SU-DHL-6 (cell line): ENCODE measurements at regions not wholly inside any gene's neighbourhood (a gene's known extent, or its start where the extent isn't known, plus 50 kb on each side); places are given as distances from the start of the nearest gene placed in this dataset.

Source experiments
- H2AFZ ChIP-seq: fragments of 200-600 bp; sonication (generic); 2 replicates; pipeline ENCODE4 v1.6.1; 2014; ENCODE audit warnings: low read depth, mild to moderate bottlenecking, moderate library complexity, mixed read lengths, antibody characterized with exemption, low read length; ENCODE audit not compliant: severe bottlenecking
- H3F3A ChIP-seq: fragments of 200-600 bp; shearing (Covaris generic); 2 replicates; pipeline ENCODE4 v1.6.0; 2016; ENCODE audit warnings: antibody characterized with exemption, mild to moderate bottlenecking; ENCODE audit not compliant: insufficient read depth
- H3K27ac ChIP-seq: fragments of 200-600 bp; sonication (generic); 2 replicates; pipeline ENCODE4 v1.5.1; 2016; ENCODE audit warnings: low read depth, mild to moderate bottlenecking, low read length, moderate library complexity, mixed read lengths
- H3K27me3 ChIP-seq: fragments of 200-600 bp; sonication (generic), shearing (Covaris generic); 2 replicates; pipeline ENCODE4 v1.6.0; 2014; ENCODE audit warnings: mild to moderate bottlenecking, low read length
- H3K36me3 ChIP-seq: fragments of 200-600 bp; sonication (generic); 2 replicates; pipeline ENCODE4 v1.6.1; 2014; ENCODE audit warnings: mild to moderate bottlenecking, low read length, mixed read lengths
- H3K4me2 ChIP-seq: fragments of 300-600, 200-600 bp; shearing (Covaris generic), sonication (generic); 2 replicates; pipeline ENCODE4 v1.6.0; 2014; ENCODE audit warnings: low read length, low read depth, mild to moderate bottlenecking; ENCODE audit not compliant: poor library complexity, severe bottlenecking
- H3K4me3 ChIP-seq: fragments of 200-600 bp; sonication (generic); 2 replicates; pipeline ENCODE4 v1.5.1; 2014; ENCODE audit warnings: antibody characterized with exemption, low read length, mild to moderate bottlenecking, mixed read lengths; ENCODE audit not compliant: insufficient read depth, poor library complexity, severe bottlenecking
- H3K79me2 ChIP-seq: fragments of 200-600 bp; sonication (generic); 2 replicates; pipeline ENCODE4 v1.6.1; 2014; ENCODE audit warnings: mild to moderate bottlenecking, low read length, moderate library complexity; ENCODE audit not compliant: insufficient read depth
- H3K9ac ChIP-seq: fragments of 200-600 bp; sonication (generic); 2 replicates; pipeline ENCODE4 v1.7.0; 2014; ENCODE audit warnings: mild to moderate bottlenecking, low read length
- H3K9me2 ChIP-seq: fragments of 200-600 bp; sonication (generic); replicated peaks from 2 replicates; pipeline ENCODE4 v1.6.1; 2014; ENCODE audit warnings: low read length; ENCODE audit not compliant: insufficient read depth
- H3K9me3 ChIP-seq: fragments of 200-600 bp; sonication (generic); 2 replicates; pipeline ENCODE4 v1.6.1; 2014; ENCODE audit warnings: low read length, mixed read lengths; ENCODE audit not compliant: insufficient read depth
- H4K20me1 ChIP-seq: fragments of 200-600 bp; sonication (generic); 2 replicates; pipeline ENCODE4 v1.6.1; 2014; ENCODE audit warnings: low read depth, mild to moderate bottlenecking, antibody characterized with exemption, low read length, moderate library complexity, mixed read lengths
- CTCF ChIP-seq: fragments of 200-600 bp; sonication (generic); IDR thresholded peaks from one replicate; pipeline ENCODE4 v1.5.1; 2017; ENCODE audit warnings: antibody characterized with exemption, mild to moderate bottlenecking, low read length, moderate library complexity; ENCODE audit not compliant: insufficient read depth, poor library complexity, severe bottlenecking
- EZH2phosphoT487 ChIP-seq: fragments of 200-600 bp; sonication (generic), shearing (Covaris generic); conservative IDR thresholded peaks from 2 replicates; pipeline ENCODE4 v1.6.1; 2018; ENCODE audit warnings: mild to moderate bottlenecking, antibody characterized with exemption, low read length, moderate library complexity, mixed read lengths

GRCh38 chr18:51879329-51879728, 460.7 kb upstream of the DCC start:
- no peak for TF ChIP-seq CTCF
- no peak for TF ChIP-seq EZH2phosphoT487
- H3K79me2 ChIP-seq = no peaks in the 10 kb centered on the region

DNA sequence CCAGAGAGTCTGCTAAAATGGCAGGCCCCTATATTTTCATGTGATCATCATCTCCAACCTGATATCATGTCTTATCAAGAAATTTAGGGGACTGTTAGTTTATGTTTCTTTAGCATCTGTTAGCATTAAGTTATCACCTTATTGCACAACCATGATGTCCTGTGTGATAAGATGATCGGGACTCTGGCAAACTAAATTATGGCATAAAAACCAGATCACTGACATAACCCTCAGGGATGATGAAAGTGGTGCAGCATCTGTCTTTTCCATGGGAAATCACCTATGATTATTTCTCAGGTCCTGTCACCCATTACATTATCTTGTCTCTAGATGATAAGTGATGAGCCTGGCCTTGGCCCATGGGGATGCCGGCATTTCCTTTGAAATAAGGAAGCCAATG, 458.6 kb upstream of the DCC start:
- H3K9me3 ChIP-seq = no peaks in the 10 kb centered on the region
- H2AFZ ChIP-seq = no peak overlapping the region
- H3K79me2 ChIP-seq = no peaks in the 10 kb centered on the region
- no peaks in the 10 kb centered on the region for H3K36me3 ChIP-seq
- H4K20me1 ChIP-seq = no peaks in the 10 kb centered on the region
- no peaks in the 10 kb centered on the region for H3K9me2 ChIP-seq
- TF ChIP-seq CTCF = no peak
- TF ChIP-seq EZH2phosphoT487 = no peak
- no peaks in the 10 kb centered on the region for H3F3A ChIP-seq
- H3K27me3 ChIP-seq = no peaks in the 10 kb centered on the region
- H3K4me2 ChIP-seq = no peak overlapping the region
- no peak overlapping the region for H3K27ac ChIP-seq
- H3K4me3 ChIP-seq = no peak overlapping the region
- H3K9ac ChIP-seq = no peak overlapping the region

More at GRCh38 chr18:51879329-51879728, 460.7 kb upstream of the DCC start:
- Histone ChIP-seq H3K9ac (no peak overlapping the region), H2AFZ (no peak overlapping the region), H3K36me3 (no peaks in the 10 kb centered on the region), H3K4me3 (no peak overlapping the region), H3K4me2 (no peak overlapping the region), H3K27me3 (no peaks in the 10 kb centered on the region), H3K9me2 (no peaks in the 10 kb centered on the region), H4K20me1 (no peaks in the 10 kb centered on the region), H3F3A (no peaks in the 10 kb centered on the region), H3K27ac (no peak overlapping the region), H3K9me3 (no peaks in the 10 kb centered on the region)

DNA sequence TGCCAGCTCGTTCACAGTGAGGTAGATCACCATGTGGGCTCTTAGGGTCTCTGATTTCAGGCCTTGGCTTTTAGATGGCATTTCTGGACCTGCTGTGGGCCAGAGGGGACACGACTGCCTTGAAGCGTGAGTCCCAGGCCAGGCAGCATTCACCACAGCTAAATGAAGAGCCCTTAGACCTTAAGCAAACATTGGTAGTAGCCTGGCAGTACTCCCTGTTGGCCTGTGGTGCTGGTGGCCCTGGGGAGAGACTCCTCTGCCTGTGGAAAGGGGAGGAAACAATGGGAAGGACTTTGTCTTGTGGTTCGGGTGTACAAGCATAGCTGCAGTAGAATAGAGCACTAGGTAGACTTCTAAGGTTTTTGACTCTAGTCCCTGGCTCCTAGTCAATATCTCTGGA, 456.0 kb upstream of the DCC start:
- Histone ChIP-seq H3K9me3 (no peaks in the 10 kb centered on the region), H3K27ac (no peak overlapping the region), H3K4me2 (no peak overlapping the region), H3K27me3 (no peaks in the 10 kb centered on the region), H3K9ac (no peak overlapping the region), H2AFZ (no peak overlapping the region), H3K79me2 (no peaks in the 10 kb centered on the region), H4K20me1 (no peaks in the 10 kb centered on the region), H3K9me2 (no peaks in the 10 kb centered on the region), H3F3A (no peaks in the 10 kb centered on the region), H3K4me3 (no peak overlapping the region), H3K36me3 (no peaks in the 10 kb centered on the region)
- TF ChIP-seq EZH2phosphoT487 (no peak), CTCF (no peak)

DNA sequence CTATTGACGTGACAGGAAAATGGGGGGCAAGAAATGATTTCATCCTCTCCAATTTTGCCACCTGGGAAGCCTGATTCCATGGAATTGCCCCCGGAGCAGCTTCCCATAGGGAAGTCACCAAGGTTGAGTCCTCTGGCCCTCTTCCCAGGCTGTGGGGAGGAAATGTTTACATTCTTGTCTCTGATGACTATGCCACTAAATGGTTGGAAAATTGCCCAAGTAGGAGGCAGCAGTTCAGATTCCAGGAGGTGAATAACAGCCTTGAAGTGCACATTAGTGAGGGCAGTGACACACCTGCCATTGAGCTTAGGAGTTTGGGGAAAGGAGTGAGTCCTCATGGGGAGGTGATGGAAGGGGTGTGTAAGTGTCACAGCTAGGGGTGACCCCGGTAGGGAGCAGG, 449.2 kb upstream of the DCC start:
- no peak overlapping the region for H3K9ac ChIP-seq
- H3K27me3 ChIP-seq = no peaks in the 10 kb centered on the region
- no peaks in the 10 kb centered on the region for H3K9me2 ChIP-seq

More for the DNA sequence above, 449.2 kb upstream of the DCC start:
- H3K79me2 ChIP-seq = no peaks in the 10 kb centered on the region
- no peak for TF ChIP-seq EZH2phosphoT487
- TF ChIP-seq CTCF = no peak
- no peak overlapping the region for H3K4me2 ChIP-seq
- H4K20me1 ChIP-seq = no peaks in the 10 kb centered on the region
- no peaks in the 10 kb centered on the region for H3F3A ChIP-seq
- H2AFZ ChIP-seq = no peak overlapping the region
- H3K36me3 ChIP-seq = no peaks in the 10 kb centered on the region
- H3K27ac ChIP-seq = no peak overlapping the region
- H3K4me3 ChIP-seq = no peak overlapping the region
- H3K9me3 ChIP-seq = no peaks in the 10 kb centered on the region
